OCI-LY3 (cell line): ENCODE measurements at regions not wholly inside any gene's neighbourhood (a gene's known extent, or its start where the extent isn't known, plus 50 kb on each side); places are given as distances from the start of the nearest gene placed in this dataset.

Source experiments
- EZH2phosphoT487 ChIP-seq: fragments of 200-600 bp; shearing (Covaris generic); IDR thresholded peaks from 2 replicates; pipeline ENCODE4 v1.6.1; 2018; ENCODE audit warnings: antibody characterized with exemption, mixed run types, low read depth
- TF ChIP-seq, protein P1 (sequence below): fragments of 200-600, 300-600 bp; sonication (generic); IDR thresholded peaks from 2 replicates; pipeline ENCODE4 v1.5.1; 2014; ENCODE audit warnings: antibody characterized with exemption, low read length, low read depth

DNA sequence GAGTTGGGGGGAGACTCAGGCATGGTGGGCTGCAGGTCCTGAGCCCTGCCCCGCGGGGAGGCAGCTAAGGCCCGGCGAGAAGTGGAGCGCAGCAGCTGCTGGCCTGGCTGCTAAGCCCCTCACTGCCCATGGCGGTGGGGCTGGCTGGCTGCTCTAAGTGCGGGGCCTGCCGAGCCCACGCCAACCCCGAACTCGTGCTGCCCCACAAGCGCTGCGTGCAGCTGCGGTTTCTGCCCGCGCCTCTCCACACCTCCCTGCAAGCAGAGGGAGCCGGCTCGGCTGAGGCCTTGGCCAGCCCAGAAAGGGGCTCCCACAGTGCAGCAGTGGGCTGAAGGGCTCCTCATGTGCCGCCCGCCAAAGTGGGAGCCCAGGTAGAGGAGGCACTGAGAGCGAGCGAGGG is 1355.1 kb upstream of the WWC1 start:
- TF ChIP-seq, protein P1, sequence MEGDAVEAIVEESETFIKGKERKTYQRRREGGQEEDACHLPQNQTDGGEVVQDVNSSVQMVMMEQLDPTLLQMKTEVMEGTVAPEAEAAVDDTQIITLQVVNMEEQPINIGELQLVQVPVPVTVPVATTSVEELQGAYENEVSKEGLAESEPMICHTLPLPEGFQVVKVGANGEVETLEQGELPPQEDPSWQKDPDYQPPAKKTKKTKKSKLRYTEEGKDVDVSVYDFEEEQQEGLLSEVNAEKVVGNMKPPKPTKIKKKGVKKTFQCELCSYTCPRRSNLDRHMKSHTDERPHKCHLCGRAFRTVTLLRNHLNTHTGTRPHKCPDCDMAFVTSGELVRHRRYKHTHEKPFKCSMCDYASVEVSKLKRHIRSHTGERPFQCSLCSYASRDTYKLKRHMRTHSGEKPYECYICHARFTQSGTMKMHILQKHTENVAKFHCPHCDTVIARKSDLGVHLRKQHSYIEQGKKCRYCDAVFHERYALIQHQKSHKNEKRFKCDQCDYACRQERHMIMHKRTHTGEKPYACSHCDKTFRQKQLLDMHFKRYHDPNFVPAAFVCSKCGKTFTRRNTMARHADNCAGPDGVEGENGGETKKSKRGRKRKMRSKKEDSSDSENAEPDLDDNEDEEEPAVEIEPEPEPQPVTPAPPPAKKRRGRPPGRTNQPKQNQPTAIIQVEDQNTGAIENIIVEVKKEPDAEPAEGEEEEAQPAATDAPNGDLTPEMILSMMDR: no peak
- no peak for TF ChIP-seq EZH2phosphoT487
